ENCODE measurements at regions not wholly inside any gene's neighbourhood (a gene's known extent, or its start where the extent isn't known, plus 50 kb on each side); places are given as distances from the start of the nearest gene placed in this dataset.

DNA sequence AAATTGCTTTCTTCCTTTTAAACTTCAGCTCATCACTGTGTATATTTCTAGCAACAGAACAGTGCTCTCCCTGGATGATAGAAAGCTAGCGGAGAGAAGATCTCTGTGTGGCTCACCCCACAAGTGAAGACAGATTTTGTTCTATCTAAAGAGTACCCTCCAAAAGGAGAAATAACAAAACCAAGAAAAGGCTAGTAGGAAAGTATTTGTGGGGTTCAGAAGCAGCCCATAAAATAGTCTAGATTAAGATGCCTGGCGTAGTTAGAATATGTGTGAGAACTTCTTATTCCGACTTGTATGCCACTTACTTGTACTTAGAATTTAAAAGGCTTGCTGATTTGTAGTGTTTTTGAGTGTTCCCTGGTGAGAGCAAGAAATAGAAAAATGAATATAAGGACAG, 214.9 kb upstream of the IL12A start:
- intact Hi-C loops (cut with DNase I), result no loop called here
- no peak for DNase-seq (ENCODE audit: low spot score in 2 of 2)
- Histone ChIP-seq H3K36me3 (no peaks in the 10 kb centered on the region), H3K4me1 (peaks cover 10 to 56% of the 10 kb centered on the region in 2 donors), H3K27me3 (no peaks in the 10 kb centered on the region), H3K4me3 (no peak overlapping the region), H3K27ac (peak overlapping the region; percentile 56 to 95), H3K9me3 (no peaks in the 10 kb centered on the region)
- TF ChIP-seq, protein P1, sequence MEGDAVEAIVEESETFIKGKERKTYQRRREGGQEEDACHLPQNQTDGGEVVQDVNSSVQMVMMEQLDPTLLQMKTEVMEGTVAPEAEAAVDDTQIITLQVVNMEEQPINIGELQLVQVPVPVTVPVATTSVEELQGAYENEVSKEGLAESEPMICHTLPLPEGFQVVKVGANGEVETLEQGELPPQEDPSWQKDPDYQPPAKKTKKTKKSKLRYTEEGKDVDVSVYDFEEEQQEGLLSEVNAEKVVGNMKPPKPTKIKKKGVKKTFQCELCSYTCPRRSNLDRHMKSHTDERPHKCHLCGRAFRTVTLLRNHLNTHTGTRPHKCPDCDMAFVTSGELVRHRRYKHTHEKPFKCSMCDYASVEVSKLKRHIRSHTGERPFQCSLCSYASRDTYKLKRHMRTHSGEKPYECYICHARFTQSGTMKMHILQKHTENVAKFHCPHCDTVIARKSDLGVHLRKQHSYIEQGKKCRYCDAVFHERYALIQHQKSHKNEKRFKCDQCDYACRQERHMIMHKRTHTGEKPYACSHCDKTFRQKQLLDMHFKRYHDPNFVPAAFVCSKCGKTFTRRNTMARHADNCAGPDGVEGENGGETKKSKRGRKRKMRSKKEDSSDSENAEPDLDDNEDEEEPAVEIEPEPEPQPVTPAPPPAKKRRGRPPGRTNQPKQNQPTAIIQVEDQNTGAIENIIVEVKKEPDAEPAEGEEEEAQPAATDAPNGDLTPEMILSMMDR (IDR thresholded peaks at IDR 0.05), result no peak

DNA sequence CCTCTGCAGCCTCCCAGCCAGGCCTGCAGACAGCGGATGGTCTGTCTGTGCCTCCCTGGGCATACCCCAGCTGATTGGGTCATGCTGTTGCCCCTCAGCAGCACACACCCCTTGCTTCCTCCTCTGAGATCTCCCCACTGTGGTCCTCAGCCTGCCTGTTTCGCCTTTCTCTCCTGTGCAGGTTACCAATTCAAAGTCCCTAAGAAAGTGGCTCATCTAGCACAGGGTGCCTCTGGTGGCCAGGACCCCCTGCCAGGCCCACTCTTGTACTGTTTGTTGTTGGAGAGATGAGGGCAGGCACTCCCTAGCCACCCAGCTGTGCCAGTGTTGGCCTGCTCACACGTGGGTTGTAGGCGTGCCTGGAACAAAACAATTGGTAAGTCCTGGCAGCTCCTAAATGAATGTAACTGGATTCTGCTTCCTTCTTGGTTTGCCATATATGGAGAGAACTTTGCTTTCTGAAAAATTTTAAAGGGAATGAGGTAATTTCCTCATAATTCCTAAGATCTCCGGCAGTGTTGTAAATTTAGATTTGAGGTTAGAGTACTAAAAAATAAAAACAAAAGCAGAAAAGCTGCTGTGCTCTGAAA, 213.2 kb upstream of the IL12A start:
- H3K27me3 ChIP-seq, result no peaks in the 10 kb centered on the region
- TF ChIP-seq, protein P1 (IDR thresholded peaks at IDR 0.05), result peak in 1 of 3 experiments; percentile 6
- no peaks in the 10 kb centered on the region for H3K9me3 ChIP-seq
- DNase-seq (ENCODE audit: low spot score in 2 of 2), result peak; percentile 50 to 93
- H3K27ac ChIP-seq, result peak overlapping the region; percentile 89 to 95
- H3K4me3 ChIP-seq, result peak overlapping the region in 1 of 2 donors; percentile 34
- intact Hi-C loops (cut with DNase I), result loop anchor here (1.0 kb wide), 1 partner anchor 21 kb away; no protein-coding TSS in a partner anchor
- H3K4me1 ChIP-seq, result peaks cover 10 to 58% of the 10 kb centered on the region in 2 donors
- no peaks in the 10 kb centered on the region for H3K36me3 ChIP-seq

DNA sequence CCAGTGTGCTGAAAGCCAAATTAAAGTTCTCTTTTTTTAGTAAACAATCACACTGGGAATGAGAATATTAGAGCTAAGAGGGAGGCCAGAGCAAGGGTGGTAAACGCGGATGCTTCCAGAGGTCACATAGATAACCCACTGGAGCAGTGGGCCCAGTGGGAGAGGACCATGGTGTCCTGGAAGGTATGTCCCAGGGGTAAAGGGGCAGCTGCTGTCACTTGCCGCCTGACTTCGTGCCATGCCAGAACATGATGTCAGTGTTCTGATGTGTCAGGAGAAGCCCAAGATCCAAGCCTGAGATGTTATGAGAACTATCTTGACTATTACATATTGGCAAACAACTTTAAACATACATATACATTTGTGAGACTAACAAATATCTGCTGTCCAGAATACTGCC, 211.9 kb upstream of the IL12A start:
- intact Hi-C loops (cut with DNase I), result no loop called here
- TF ChIP-seq, protein P1 (IDR thresholded peaks at IDR 0.05), result no peak
- no peak for DNase-seq (ENCODE audit: low spot score in 2 of 2)

DNA sequence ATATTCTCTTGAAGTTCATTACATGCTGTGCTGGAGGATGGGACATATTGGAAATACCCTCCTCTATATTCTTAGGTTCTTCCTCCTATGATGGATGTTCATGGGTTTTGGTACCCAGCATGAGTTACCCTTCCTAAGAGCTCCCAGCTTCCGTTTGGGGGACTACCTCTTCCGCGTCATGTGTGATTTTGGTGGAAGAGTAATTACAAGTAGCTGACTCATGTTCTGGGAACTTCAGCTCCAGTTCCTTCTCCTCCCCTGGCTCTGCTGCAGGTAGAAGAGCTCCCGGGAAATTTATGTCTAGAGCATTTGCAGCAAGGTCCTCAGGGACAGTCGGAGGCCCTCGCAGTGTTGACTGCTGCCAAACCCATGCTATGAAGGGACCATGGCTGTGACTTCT, 208.8 kb upstream of the IL12A start:
- peak overlapping the region; percentile 89 to 95 for H3K27ac ChIP-seq

More for the DNA sequence above, 211.9 kb upstream of the IL12A start:
- Histone ChIP-seq H3K4me1 (peaks cover 10 to 54% of the 10 kb centered on the region in 2 donors), H3K27me3 (no peaks in the 10 kb centered on the region), H3K4me3 (peak overlapping the region in 1 of 2 donors; percentile 34), H3K9me3 (no peaks in the 10 kb centered on the region), H3K27ac (peak overlapping the region; percentile 89 to 95), H3K36me3 (no peaks in the 10 kb centered on the region)

DNA sequence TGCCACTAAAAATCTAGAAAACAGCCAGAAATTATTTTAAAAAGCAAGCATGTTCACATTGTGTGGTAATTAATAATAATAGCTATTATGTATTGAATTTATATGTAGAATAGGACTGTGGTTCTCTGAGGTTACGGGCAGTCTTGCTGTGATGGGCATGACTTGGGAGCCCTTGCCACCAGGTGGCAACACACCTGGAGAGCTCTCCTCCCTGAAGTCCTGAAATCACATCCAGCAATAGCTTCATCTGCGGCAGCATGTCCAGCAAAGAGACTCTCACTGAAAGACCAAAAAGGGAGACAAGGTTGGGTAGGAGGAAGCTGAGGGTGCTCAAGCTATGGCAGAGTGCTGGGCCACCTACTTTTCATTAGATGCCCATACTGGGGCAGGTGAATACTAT, 206.8 kb upstream of the IL12A start:
- intact Hi-C loops (cut with DNase I), result no loop called here
- TF ChIP-seq, protein P1 (IDR thresholded peaks at IDR 0.05), result no peak
- Histone ChIP-seq H3K27ac (peak overlapping the region; percentile 89 to 95), H3K9me3 (no peaks in the 10 kb centered on the region), H3K4me1 (peaks cover 4 to 69% of the 10 kb centered on the region in 2 donors), H3K4me3 (no peak overlapping the region), H3K27me3 (no peaks in the 10 kb centered on the region), H3K36me3 (no peaks in the 10 kb centered on the region)
- no peak for DNase-seq (ENCODE audit: low spot score in 2 of 2)

More for the DNA sequence above, 208.8 kb upstream of the IL12A start:
- TF ChIP-seq, protein P1 (IDR thresholded peaks at IDR 0.05), result no peak
- Histone ChIP-seq H3K27me3 (no peaks in the 10 kb centered on the region), H3K9me3 (no peaks in the 10 kb centered on the region), H3K36me3 (no peaks in the 10 kb centered on the region), H3K4me1 (peaks cover 10 to 67% of the 10 kb centered on the region in 2 donors), H3K4me3 (no peak overlapping the region)
- peak in 1 of 2 donors; percentile 64 for DNase-seq (ENCODE audit: low spot score in 2 of 2)
- intact Hi-C loops (cut with DNase I), result no loop called here
